C4-2B (cell line): ENCODE measurements at regions not wholly inside any gene's neighbourhood (a gene's known extent, or its start where the extent isn't known, plus 50 kb on each side); places are given as distances from the start of the nearest gene placed in this dataset.

ENCODE experiments used
- ZFX ChIP-seq: fragments of 450-650 bp; IDR thresholded peaks from 2 replicates; pipeline ENCODE4 v1.6.1; 2017
- TF ChIP-seq, protein P1 (sequence below): fragments of 450-650 bp; conservative IDR thresholded peaks from 2 replicates; pipeline ENCODE4 v1.5.1; 2017; ENCODE audit warnings: mild to moderate bottlenecking

DNA sequence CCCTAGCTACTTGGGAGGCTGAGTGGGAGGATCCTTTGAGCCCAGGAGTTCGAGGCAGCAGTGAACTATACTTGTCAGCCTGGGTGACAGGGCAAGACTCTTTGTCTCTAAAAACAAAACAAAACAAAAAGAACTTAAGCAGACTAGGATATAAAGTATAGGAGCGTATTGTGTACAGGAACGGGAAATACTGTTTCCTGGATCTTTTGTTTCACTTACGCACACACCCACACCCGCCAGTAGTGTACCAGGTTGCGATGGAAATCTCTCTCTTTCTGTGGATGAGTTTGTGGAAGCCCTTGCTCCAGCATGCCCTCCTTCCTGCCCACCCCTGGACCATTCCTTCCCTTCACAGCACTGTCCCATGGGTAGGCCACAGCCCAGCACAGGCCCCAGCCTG, 136.3 kb downstream of the RPIA start:
- TF ChIP-seq, protein P1, sequence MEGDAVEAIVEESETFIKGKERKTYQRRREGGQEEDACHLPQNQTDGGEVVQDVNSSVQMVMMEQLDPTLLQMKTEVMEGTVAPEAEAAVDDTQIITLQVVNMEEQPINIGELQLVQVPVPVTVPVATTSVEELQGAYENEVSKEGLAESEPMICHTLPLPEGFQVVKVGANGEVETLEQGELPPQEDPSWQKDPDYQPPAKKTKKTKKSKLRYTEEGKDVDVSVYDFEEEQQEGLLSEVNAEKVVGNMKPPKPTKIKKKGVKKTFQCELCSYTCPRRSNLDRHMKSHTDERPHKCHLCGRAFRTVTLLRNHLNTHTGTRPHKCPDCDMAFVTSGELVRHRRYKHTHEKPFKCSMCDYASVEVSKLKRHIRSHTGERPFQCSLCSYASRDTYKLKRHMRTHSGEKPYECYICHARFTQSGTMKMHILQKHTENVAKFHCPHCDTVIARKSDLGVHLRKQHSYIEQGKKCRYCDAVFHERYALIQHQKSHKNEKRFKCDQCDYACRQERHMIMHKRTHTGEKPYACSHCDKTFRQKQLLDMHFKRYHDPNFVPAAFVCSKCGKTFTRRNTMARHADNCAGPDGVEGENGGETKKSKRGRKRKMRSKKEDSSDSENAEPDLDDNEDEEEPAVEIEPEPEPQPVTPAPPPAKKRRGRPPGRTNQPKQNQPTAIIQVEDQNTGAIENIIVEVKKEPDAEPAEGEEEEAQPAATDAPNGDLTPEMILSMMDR, result no peak
- TF ChIP-seq ZFX, result no peak
